ENCODE measurements at regions not wholly inside any gene's neighbourhood (a gene's known extent, or its start where the extent isn't known, plus 50 kb on each side); places are given as distances from the start of the nearest gene placed in this dataset.

DNA sequence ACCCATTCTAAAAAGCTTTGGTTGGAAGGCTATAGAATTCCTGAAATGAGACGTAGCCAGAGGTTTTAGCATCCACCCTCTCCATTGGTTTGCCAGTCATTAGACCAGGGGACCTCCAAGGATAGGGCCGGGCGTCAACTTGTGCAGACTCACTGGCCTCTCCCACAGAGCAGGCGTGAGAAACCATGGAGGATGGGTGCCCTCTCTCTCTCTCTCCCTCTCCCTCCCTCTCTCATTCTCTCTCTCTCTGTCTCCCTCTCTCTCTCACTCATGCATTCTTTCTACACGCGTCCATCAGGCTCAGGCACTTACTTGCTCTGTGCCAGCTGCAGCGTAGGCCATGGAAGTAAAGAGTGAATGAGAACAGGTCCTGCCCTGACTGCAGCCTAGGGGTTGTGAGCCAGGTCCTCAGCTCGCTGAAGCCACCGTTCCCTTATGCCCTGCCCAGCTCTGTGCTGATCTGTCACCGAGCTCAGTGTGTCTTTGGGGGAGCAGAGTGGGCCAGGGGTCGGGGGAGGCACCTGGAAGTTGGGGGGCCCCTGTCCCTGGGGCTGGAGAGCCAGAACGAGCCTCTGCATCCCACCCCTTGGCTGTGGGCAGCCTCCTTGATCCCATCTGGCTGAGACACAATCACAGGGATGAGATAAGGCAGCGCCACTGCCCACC lies 304.4 kb upstream of the HS6ST1 start:
- TF ChIP-seq, protein P1, sequence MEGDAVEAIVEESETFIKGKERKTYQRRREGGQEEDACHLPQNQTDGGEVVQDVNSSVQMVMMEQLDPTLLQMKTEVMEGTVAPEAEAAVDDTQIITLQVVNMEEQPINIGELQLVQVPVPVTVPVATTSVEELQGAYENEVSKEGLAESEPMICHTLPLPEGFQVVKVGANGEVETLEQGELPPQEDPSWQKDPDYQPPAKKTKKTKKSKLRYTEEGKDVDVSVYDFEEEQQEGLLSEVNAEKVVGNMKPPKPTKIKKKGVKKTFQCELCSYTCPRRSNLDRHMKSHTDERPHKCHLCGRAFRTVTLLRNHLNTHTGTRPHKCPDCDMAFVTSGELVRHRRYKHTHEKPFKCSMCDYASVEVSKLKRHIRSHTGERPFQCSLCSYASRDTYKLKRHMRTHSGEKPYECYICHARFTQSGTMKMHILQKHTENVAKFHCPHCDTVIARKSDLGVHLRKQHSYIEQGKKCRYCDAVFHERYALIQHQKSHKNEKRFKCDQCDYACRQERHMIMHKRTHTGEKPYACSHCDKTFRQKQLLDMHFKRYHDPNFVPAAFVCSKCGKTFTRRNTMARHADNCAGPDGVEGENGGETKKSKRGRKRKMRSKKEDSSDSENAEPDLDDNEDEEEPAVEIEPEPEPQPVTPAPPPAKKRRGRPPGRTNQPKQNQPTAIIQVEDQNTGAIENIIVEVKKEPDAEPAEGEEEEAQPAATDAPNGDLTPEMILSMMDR (conservative IDR thresholded peaks at IDR 0.05; ENCODE audit: low read depth, low read length), result no peak
- peak; percentile 17 for DNase-seq (ENCODE audit: low read depth)
- H3K4me3 ChIP-seq (ENCODE audit: low read depth, low read length), result no peak overlapping the region

DNA sequence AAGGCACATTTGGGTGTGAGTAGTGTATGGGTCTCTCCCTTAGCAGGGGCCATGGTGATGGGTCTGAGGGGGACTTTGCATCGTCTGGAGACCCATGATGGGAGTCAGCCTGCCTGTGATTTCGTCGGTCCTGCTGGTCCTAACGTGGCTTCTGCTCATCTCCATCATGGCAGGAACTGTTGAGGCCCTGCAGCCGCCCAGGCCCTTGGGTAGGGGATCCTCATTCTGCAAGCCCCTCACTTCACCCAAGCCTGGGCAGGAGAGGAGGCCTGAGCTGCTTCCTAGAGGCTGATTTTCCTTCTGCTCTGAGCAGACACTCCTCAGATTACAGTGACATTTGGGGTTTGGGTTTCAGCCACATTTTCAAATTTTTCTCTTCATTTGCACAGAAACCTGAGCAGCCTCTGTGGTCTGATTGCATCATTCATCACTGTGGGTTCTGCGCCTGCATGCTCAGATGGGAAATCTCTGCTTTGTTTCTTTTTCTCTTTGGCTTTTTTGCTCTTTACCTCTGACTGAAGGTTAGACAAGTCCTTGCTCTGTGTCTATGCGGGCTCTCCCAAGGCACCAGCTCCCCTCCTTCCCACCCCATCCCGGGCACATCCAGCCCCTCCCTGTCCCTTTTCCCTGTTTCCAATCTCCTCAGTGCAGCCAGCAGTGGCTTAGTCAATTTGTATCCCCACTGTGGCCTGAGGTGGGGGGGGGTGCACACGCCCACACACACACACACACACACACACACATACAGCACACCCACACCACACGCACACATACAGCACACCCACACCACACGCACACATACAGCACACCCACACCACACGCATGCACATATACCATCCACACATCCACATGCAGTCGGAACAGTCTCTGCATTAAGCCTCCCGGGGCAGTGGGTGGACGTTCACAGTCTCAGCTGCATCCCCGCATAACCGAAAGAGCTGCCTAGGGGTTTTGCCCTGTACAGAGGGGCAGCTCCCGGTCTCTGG lies 305.4 kb upstream of the HS6ST1 start:
- peak; percentile 96 for DNase-seq (ENCODE audit: low read depth)
- H3K4me3 ChIP-seq (ENCODE audit: low read depth, low read length), result no peak overlapping the region
- TF ChIP-seq, protein P1 (conservative IDR thresholded peaks at IDR 0.05; ENCODE audit: low read depth, low read length), result no peak

DNA sequence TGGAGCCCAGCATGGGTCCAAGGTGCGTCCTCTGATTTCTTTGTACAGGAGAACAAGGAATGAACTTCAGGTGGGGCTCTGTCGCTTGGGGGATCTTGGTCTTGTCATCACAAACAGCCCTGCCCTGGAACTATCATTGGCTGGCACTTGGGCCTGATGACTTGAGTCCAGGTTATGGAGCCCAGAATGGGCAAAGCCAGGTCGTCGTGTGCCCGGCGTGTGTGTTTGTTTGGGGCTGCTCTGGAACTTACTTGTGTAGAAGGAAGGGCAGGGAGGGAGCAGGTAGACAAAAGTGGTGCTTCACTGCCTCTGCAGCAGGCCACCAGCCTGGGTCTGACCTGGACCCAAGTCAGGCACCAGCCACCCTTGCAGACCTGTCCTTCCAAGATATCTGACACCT lies 306.3 kb upstream of the HS6ST1 start:
- TF ChIP-seq, protein P1 (conservative IDR thresholded peaks at IDR 0.05; ENCODE audit: low read depth, low read length), result no peak
- no peak overlapping the region for H3K4me3 ChIP-seq (ENCODE audit: low read depth, low read length)
- DNase-seq (ENCODE audit: low read depth), result no peak

DNA sequence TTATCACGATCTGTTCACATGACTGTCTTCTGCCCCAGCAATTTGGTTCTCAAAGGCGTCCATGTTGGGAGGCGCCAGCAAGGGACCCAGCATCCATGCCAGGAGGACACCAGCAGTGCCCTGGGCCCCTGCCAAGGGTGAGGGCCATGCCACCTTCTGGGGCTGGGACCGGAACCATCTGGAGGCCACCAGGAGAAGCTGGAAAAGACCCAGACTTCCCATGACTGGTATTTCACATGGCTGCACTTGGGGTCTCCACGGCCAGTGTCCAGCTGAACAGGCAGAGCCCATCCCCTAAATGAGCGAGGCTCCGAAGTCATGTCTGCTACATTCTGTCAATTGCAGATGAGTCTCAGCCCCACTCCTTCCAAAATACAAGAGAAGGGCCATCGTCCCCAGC lies 306.8 kb upstream of the HS6ST1 start:
- TF ChIP-seq, protein P1 (conservative IDR thresholded peaks at IDR 0.05; ENCODE audit: low read depth, low read length), result no peak
- no peak overlapping the region for H3K4me3 ChIP-seq (ENCODE audit: low read depth, low read length)
- no peak for DNase-seq (ENCODE audit: low read depth)

DNA sequence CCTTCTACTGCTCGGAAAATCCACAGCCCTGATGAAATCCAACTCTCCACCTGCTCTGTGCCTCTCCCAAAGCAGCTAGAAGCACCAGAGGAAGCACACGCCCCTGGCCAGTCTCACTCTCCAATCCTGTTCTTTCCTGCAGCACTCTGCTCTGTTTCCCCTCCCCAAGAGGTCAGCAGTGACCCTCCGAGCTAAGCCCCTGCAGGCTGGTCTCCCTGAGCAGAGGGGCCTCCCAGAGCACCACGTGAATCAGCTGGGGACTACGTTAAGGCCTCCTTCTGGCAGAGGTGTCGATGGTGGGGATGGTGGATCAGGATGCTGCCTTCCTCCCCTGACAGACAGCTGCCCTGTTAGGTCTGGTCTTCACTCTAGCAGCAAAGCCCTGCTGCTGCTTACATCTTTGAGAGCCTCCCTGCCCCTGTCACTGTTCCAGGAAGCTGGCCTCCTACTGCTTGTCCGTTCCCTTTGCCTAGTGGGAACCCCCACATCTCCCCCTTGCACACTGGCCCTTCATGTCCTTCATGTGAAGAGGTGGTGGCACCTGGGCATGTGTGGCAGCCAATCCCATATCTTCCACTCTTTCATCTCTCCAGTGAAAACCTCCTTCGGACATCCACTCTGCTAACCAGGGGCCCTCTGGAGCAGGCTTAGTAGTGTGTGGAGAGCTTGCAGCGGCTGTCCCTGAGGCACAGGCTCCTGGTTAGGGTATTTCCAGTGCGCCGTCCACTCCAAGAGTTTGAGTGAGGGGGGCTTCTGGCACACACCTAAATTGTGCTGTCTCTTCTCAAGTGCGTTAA lies 307.5 kb upstream of the HS6ST1 start:
- no peak for DNase-seq (ENCODE audit: low read depth)
- TF ChIP-seq, protein P1 (conservative IDR thresholded peaks at IDR 0.05; ENCODE audit: low read depth, low read length), result no peak
- no peak overlapping the region for H3K4me3 ChIP-seq (ENCODE audit: low read depth, low read length)

DNA sequence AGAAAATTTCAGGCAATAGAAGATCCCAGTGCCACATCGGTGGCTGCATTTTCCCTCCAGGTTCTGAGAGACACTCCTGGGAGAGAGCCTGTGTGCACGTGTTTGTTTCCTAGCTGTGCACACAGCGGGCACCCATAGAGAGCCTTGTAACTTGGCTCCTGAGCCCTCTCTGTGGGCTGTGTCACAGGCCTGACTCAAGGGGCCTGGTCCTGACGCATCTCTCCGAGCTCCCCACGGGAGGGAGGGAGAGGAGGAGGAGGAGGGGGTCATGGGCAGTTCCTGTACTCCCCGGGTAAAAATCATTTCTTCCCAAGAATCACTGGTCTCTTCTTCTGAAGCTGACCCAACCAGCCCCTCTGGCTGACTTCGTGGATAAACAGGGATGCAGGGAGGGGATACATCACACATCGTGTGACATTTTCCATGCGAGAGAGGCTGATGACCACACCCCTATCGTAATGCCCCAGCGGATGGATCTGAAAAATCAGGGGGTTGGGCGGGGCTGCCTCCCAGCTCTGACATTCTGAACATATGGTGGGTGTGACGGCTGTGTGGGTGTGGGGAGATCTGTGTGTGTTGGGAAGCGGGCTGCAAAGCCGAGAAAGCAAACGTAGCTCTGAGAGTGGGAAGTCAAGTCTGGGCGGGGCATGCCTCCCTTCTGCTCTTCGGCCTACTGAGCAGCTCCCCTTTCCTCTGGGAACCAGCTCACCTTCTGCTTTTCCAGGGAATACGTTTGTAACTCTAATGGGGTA lies 308.3 kb upstream of the HS6ST1 start:
- TF ChIP-seq, protein P1 (conservative IDR thresholded peaks at IDR 0.05; ENCODE audit: low read depth, low read length), result no peak
- DNase-seq (ENCODE audit: low read depth), result no peak
- no peak overlapping the region for H3K4me3 ChIP-seq (ENCODE audit: low read depth, low read length)

Measured in choroid plexus epithelial cell (primary cell).